SK-N-SH (cell line): ENCODE measurements at regions not wholly inside any gene's neighbourhood (a gene's known extent, or its start where the extent isn't known, plus 50 kb on each side); places are given as distances from the start of the nearest gene placed in this dataset.

ENCODE experiments used
- CTCF ChIA-PET: fragments of 300-600, 350-600 bp; formaldehyde crosslinking; extraction: SDS; loops from one replicate; lab custom pipeline; 2021; lab: Yijun Ruan, JAX
- POLR2A ChIA-PET: fragments of 350-600 bp; sonication (Branson Sonifier 250); formaldehyde crosslinking; extraction: SDS; loops from one replicate; lab custom pipeline; 2020; ENCODE audit warnings: antibody characterized with exemption, inconsistent platforms; lab: Yijun Ruan, JAX
- DNase-seq: peaks from one replicate; pipeline ENCODE4 v3.0.0; 2012
- H2AFZ ChIP-seq: fragments of 200-600 bp; sonication (generic); 2 replicates; pipeline ENCODE4 v1.8.1; 2016; ENCODE audit warnings: antibody characterized with exemption, mild to moderate bottlenecking, low read depth
- H3F3A ChIP-seq: fragments of 200-600 bp; sonication (generic); replicated peaks from 2 replicates; pipeline ENCODE3; 2016; ENCODE audit warnings: antibody characterized with exemption, mild to moderate bottlenecking; ENCODE audit not compliant: insufficient read depth
- H3K27ac ChIP-seq, 2 experiments: fragments of 200-500 bp in 1 of 2; fragments of 200-600 bp in 1 of 2; sonication (Bioruptor generic) in 1 of 2; sonication (generic), shearing (Covaris generic) in 1 of 2; 2 replicates each; pipeline versions ENCODE4 v1.5.1 to v1.6.1; 2014 to 2016; ENCODE audit warnings: low read depth in 2 of 2, inconsistent platforms in 1 of 2, low read length in 1 of 2, mild to moderate bottlenecking in 1 of 2, mixed read lengths in 1 of 2
- H3K27me3 ChIP-seq: fragments of 200-600 bp; sonication (generic), shearing (Covaris generic); 2 replicates; pipeline ENCODE4 v1.6.1; 2016; ENCODE audit warnings: mixed run types; ENCODE audit not compliant: insufficient read depth
- H3K36me3 ChIP-seq, 2 experiments: fragments of 200-500 bp in 1 of 2; fragments of 200-600 bp in 1 of 2; sonication (Bioruptor generic) in 1 of 2; sonication (generic) in 1 of 2; replicated peaks in 1 of 2; 2 replicates each; pipeline versions ENCODE3 to v1.5.1; 2014 to 2016; ENCODE audit warnings: low read length in 1 of 2, mild to moderate bottlenecking in 1 of 2; ENCODE audit not compliant: insufficient read depth in 2 of 2, control insufficient read depth in 1 of 2
- H3K4me1 ChIP-seq, 2 experiments: fragments of 200-500 bp in 1 of 2; fragments of 200-600 bp in 1 of 2; sonication (Bioruptor generic) in 1 of 2; sonication (generic), shearing (Covaris generic) in 1 of 2; 2 replicates each; pipeline versions ENCODE4 v1.5.1 to v1.6.1; 2014 to 2016; ENCODE audit warnings: low read depth in 1 of 2, low read length in 1 of 2, mixed run types in 1 of 2; ENCODE audit not compliant: insufficient read depth in 2 of 2, control insufficient read depth in 1 of 2
- H3K4me2 ChIP-seq: fragments of 200-600 bp; sonication (generic), shearing (Covaris generic); 2 replicates; pipeline ENCODE4 v1.6.1; 2017; ENCODE audit warnings: mixed run types
- H3K4me3 ChIP-seq, 2 experiments: fragments of 200-500 bp in 1 of 2; fragments of 200-600 bp in 1 of 2; sonication (Bioruptor generic) in 1 of 2; sonication (generic), shearing (Covaris generic) in 1 of 2; 2 replicates each; pipeline versions ENCODE4 v1.5.1 to v1.8.1; 2014 to 2016; ENCODE audit warnings: low read depth in 2 of 2, inconsistent platforms in 1 of 2, low read length in 1 of 2, mild to moderate bottlenecking in 1 of 2, mixed read lengths in 1 of 2, moderate library complexity in 1 of 2
- H3K79me2 ChIP-seq: fragments of 200-600 bp; sonication (generic); 2 replicates; pipeline ENCODE4 v1.8.1; 2017; ENCODE audit warnings: mild to moderate bottlenecking; ENCODE audit not compliant: insufficient read depth
- H3K9ac ChIP-seq: fragments of 200-600 bp; sonication (generic); 2 replicates; pipeline ENCODE4 v1.6.1; 2017; ENCODE audit warnings: mixed run types
- H3K9me2 ChIP-seq: fragments of 200-600 bp; sonication (generic); 2 replicates; pipeline ENCODE4 v1.6.1; 2017; ENCODE audit warnings: mixed run types
- H3K9me3 ChIP-seq: fragments of 200-600 bp; sonication (generic); 2 replicates; pipeline ENCODE4 v1.6.1; 2017; ENCODE audit warnings: mixed run types, mild to moderate bottlenecking, moderate library complexity
- H4K20me1 ChIP-seq: fragments of 200-600 bp; sonication (generic); 2 replicates; pipeline ENCODE4 v1.6.1; 2017; ENCODE audit warnings: mild to moderate bottlenecking, mixed run types; ENCODE audit not compliant: insufficient read depth
- CHD2 ChIP-seq: fragments of 150-350 bp; IDR thresholded peaks from 2 replicates; pipeline ENCODE4 v1.6.1; 2018; ENCODE audit warnings: low read length; ENCODE audit not compliant: partially characterized antibody
- CTCF ChIP-seq: fragments of 200-600 bp; sonication (generic); IDR thresholded peaks from 2 replicates; pipeline ENCODE4 v1.6.1; 2017; ENCODE audit warnings: antibody characterized with exemption, mild to moderate bottlenecking, moderate library complexity
- EP300 ChIP-seq, 2 experiments: IDR thresholded peaks; 2 replicates each; pipeline versions ENCODE4 v1.4.0 to v1.6.1; 2012; ENCODE audit warnings: borderline replicate concordance in 1 of 2, low read depth in 1 of 2, low read length in 1 of 2
- EZH2phosphoT487 ChIP-seq: fragments of 200-600 bp; sonication (generic); IDR thresholded peaks from 2 replicates; pipeline ENCODE4 v1.6.1; 2017; ENCODE audit warnings: low read depth, mixed run types, mild to moderate bottlenecking, antibody characterized with exemption, moderate library complexity, borderline replicate concordance
- FOSL2 ChIP-seq: IDR thresholded peaks from 2 replicates; pipeline ENCODE4 v1.4.0; 2012; ENCODE audit warnings: low read depth, mild to moderate bottlenecking, moderate library complexity, borderline replicate concordance
- FOXJ3 ChIP-seq: sonication (generic); formaldehyde crosslinking; IDR thresholded peaks from 2 replicates; pipeline ENCODE4 v1.5.1; 2020; ENCODE audit warnings: mild to moderate bottlenecking, missing genetic modification reagents
- FOXM1 ChIP-seq: IDR thresholded peaks from 2 replicates; pipeline ENCODE4 v1.4.0; 2012; ENCODE audit warnings: low read depth, mild to moderate bottlenecking
- GATA2 ChIP-seq: sonication (generic); formaldehyde crosslinking; IDR thresholded peaks from 2 replicates; pipeline ENCODE4 v1.5.0; 2020; ENCODE audit warnings: mild to moderate bottlenecking, missing genetic modification reagents
- IRF3 ChIP-seq: fragments of 150-350 bp; IDR thresholded peaks from 2 replicates; pipeline ENCODE4 v1.6.1; 2016; ENCODE audit warnings: mild to moderate bottlenecking, low read depth, low read length
- JUND ChIP-seq: IDR thresholded peaks from 2 replicates; pipeline ENCODE4 v1.4.0; 2012
- MEF2A ChIP-seq: IDR thresholded peaks from 2 replicates; pipeline ENCODE4 v1.4.0; 2012; ENCODE audit warnings: low read depth, borderline replicate concordance
- NRF1 ChIP-seq: IDR thresholded peaks from 2 replicates; pipeline ENCODE4 v1.6.1; 2012; ENCODE audit warnings: low read depth, mild to moderate bottlenecking, low read length
- RAD21 ChIP-seq: IDR thresholded peaks from 2 replicates; pipeline ENCODE4 v1.6.1; 2012; ENCODE audit warnings: mild to moderate bottlenecking, low read length
- RCOR1 ChIP-seq: fragments of 150-350 bp; IDR thresholded peaks from 2 replicates; pipeline ENCODE4 v1.6.1; 2017; ENCODE audit warnings: antibody characterized with exemption, low read length
- RFX5 ChIP-seq: IDR thresholded peaks from 2 replicates; pipeline ENCODE4 v1.6.1; 2012; ENCODE audit warnings: mild to moderate bottlenecking, improper control_type of control experiment, low read length
- TCF12 ChIP-seq: IDR thresholded peaks from 2 replicates; pipeline ENCODE4 v1.4.0; 2012
- TEAD4 ChIP-seq: IDR thresholded peaks from 2 replicates; pipeline ENCODE4 v1.4.0; 2012; ENCODE audit warnings: mild to moderate bottlenecking, borderline replicate concordance; ENCODE audit not compliant: insufficient read depth
- YY1 ChIP-seq: IDR thresholded peaks from 2 replicates; pipeline ENCODE4 v1.4.0; 2012; ENCODE audit warnings: low read depth, mild to moderate bottlenecking
- ZBTB33 ChIP-seq: IDR thresholded peaks from 2 replicates; pipeline ENCODE4 v1.4.0; 2012; ENCODE audit warnings: low read depth, borderline replicate concordance
- WGBS: methylation state at CpG from one replicate; pipeline ENCODE4 v1.1.6; 2017; ENCODE audit warnings: low lambda C conversion rate; 5-methylcytosine and 5-hydroxymethylcytosine counted together
- TF ChIP-seq, protein P1 (sequence below): fragments of 150-350 bp; IDR thresholded peaks from 2 replicates; pipeline ENCODE4 v1.6.1; 2017; ENCODE audit warnings: antibody characterized with exemption, low read length, low read depth, borderline replicate concordance

DNA sequence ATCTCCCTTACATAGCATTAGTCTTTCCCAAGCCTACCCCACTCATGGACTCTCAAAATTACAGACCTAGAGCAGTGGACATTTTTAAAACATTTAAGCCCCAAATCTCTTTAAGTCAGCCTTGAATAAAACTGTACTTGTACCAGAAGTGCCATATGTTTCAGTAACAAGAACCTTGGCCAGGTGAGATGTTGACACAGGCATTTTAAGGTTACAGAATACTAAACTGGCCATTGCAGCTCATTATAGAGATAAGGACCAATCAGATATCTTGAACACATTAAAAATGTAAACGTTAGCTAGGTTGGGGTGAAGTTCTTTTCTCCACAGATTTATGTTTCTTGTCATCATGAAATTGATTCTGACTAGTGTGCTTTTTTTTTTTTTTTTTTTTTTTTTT, 103.8 kb upstream of the MIER3 start:
- POLR2A ChIA-PET = no interaction called here
- H3K9me2 ChIP-seq = no peaks in the 10 kb centered on the region
- H2AFZ ChIP-seq = no peak overlapping the region
- H3K4me3 ChIP-seq = no peak overlapping the region
- H3K36me3 ChIP-seq = no peaks in the 10 kb centered on the region
- H3K79me2 ChIP-seq = no peaks in the 10 kb centered on the region
- no peak overlapping the region for H3K4me2 ChIP-seq
- no peak overlapping the region for H3K27ac ChIP-seq
- H3K27me3 ChIP-seq = no peaks in the 10 kb centered on the region; the same call in 1 of the 2 replicates
- no peaks in the 10 kb centered on the region for H4K20me1 ChIP-seq
- TF ChIP-seq TCF12 = no peak
- TF ChIP-seq RAD21 = no peak
- no peak for TF ChIP-seq EZH2phosphoT487
- TF ChIP-seq ZBTB33 = no peak
- no peak for TF ChIP-seq CTCF
- TF ChIP-seq NRF1 = no peak
- no peak for TF ChIP-seq RCOR1
- no peak for TF ChIP-seq GATA2
- no peak overlapping the region for H3K9ac ChIP-seq
- no peak for DNase-seq
- 33% methylated on average over 1 of the region's 1 CpG for WGBS
- no peaks in the 10 kb centered on the region for H3K4me1 ChIP-seq
- H3K9me3 ChIP-seq = no peaks in the 10 kb centered on the region
- no peaks in the 10 kb centered on the region for H3F3A ChIP-seq
- CTCF ChIA-PET = no interaction called here

- no peak overlapping the region for H2AFZ ChIP-seq
- no peak overlapping the region for H3K4me2 ChIP-seq
- TF ChIP-seq MEF2A (no peak), JUND (no peak), CHD2 (no peak), RFX5 (no peak), RAD21 (no peak), EP300 (IDR thresholded peaks at IDR 0.05; ENCODE audit: borderline replicate concordance in 1 of 2, low read depth in 1 of 2, low read length in 1 of 2) (no peak), FOXJ3 (CRISPR knock-in tag) (no peak), TEAD4 (no peak), EZH2phosphoT487 (no peak), IRF3 (no peak), FOXM1 (no peak), YY1 (no peak), FOSL2 (no peak), ZBTB33 (no peak), GATA2 (no peak)
- TF ChIP-seq, protein P1, sequence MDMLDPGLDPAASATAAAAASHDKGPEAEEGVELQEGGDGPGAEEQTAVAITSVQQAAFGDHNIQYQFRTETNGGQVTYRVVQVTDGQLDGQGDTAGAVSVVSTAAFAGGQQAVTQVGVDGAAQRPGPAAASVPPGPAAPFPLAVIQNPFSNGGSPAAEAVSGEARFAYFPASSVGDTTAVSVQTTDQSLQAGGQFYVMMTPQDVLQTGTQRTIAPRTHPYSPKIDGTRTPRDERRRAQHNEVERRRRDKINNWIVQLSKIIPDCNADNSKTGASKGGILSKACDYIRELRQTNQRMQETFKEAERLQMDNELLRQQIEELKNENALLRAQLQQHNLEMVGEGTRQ = no peak
- H3K27ac ChIP-seq = no peak overlapping the region
- H3K9me2 ChIP-seq = no peaks in the 10 kb centered on the region
- no peak overlapping the region for H3K9ac ChIP-seq
- no peak for DNase-seq
- H3K27me3 ChIP-seq = no peaks in the 10 kb centered on the region
- no peaks in the 10 kb centered on the region for H3K36me3 ChIP-seq
- no peaks in the 10 kb centered on the region for H4K20me1 ChIP-seq
- no peaks in the 10 kb centered on the region for H3K4me1 ChIP-seq
- no peak overlapping the region for H3K4me3 ChIP-seq
- H3K9me3 ChIP-seq = no peaks in the 10 kb centered on the region
- H3F3A ChIP-seq = no peaks in the 10 kb centered on the region
- H3K79me2 ChIP-seq = no peaks in the 10 kb centered on the region; the same call in 1 of the 2 replicates
- ChIA-PET CTCF (interaction anchor here (1.4 to 1.5 kb wide), 2 partner anchors 31 to 67 kb away, joined by 3 read pairs; no protein-coding TSS in a partner anchor), POLR2A (no interaction called here)
- 32% methylated on average over 2 of the region's 2 CpGs for WGBS
Observed at GRCh38 chr5:57063773-57064172, 110.1 kb upstream of the GPBP1 start.
